ENCODE measurements at regions not wholly inside any gene's neighbourhood (a gene's known extent, or its start where the extent isn't known, plus 50 kb on each side); places are given as distances from the start of the nearest gene placed in this dataset.

- ChIA-PET POLR2A (no interaction called here), CTCF (interaction anchor here (1.2 kb wide), 1 partner anchor 8 kb away, joined by 3 read pairs; no protein-coding TSS in a partner anchor)
- no peak overlapping the region for H3K27ac Mint-ChIP-seq
- 55% methylated on average over 2 of the region's 4 CpGs for WGBS (ENCODE audit: insufficient coverage)
- DNase-seq (no peak), ATAC-seq (ENCODE audit: low read depth) (no peak)
- no peak overlapping the region for H3K4me3 Mint-ChIP-seq
- H3K9ac ChIP-seq (ENCODE audit: low read length) = no peak overlapping the region
- H3K4me3 ChIP-seq (ENCODE audit: control extremely low read depth in 1 of 5, extremely low read depth in 1 of 5, insufficient read depth in 1 of 5, low read depth in 2 of 5, low read length in 4 of 5) = no peak overlapping the region
- H3K9me3 Mint-ChIP-seq (ENCODE audit: insufficient read depth) = no peaks in the 10 kb centered on the region
- peaks cover 0 to 9% of the 10 kb centered on the region in 2 donors for H3K4me1 ChIP-seq (ENCODE audit: control insufficient read depth in 2 of 2, insufficient read depth in 2 of 2, low read length in 2 of 2)
- TF ChIP-seq EZH2 (IDR thresholded peaks at IDR 0.05; ENCODE audit: borderline replicate concordance, insufficient read depth, low read depth, low read length, poor library complexity, severe bottlenecking) (no peak), CTCF (IDR thresholded peaks at IDR 0.05) (no peak)
- no peaks in the 10 kb centered on the region for H4K20me1 ChIP-seq (ENCODE audit: control insufficient read depth, insufficient read depth, low read length, poor library complexity, severe bottlenecking)
- H3K27me3 Mint-ChIP-seq = no peaks in the 10 kb centered on the region
- H2AFZ ChIP-seq (ENCODE audit: insufficient read depth, low read depth, low read length, poor library complexity, severe bottlenecking) = no peak overlapping the region
- H3K27ac ChIP-seq (ENCODE audit: low read length in 2 of 2) = no peak overlapping the region
- no peaks in the 10 kb centered on the region for H3K79me2 ChIP-seq (ENCODE audit: control insufficient read depth, insufficient read depth, low read length)
- intact Hi-C loops (cut with micrococcal nuclease) = no loop called here
- no peak overlapping the region for H3K4me2 ChIP-seq (replicated peaks; ENCODE audit: low read depth, low read length, poor library complexity, severe bottlenecking)
- H3K36me3 ChIP-seq (replicated peaks in 1 of 2; ENCODE audit: control extremely low read depth in 1 of 2, control insufficient read depth in 1 of 2, extremely low read depth in 1 of 2, insufficient read depth in 2 of 2, low read length in 1 of 2) = no peaks in the 10 kb centered on the region
- H3K27me3 ChIP-seq (replicated peaks in 1 of 4; ENCODE audit: control extremely low read depth in 1 of 4, control insufficient read depth in 3 of 4, insufficient read depth in 4 of 4, low read length in 3 of 4) = no peaks in the 10 kb centered on the region
- peaks cover under 1% of the 10 kb centered on the region for H3K4me1 Mint-ChIP-seq
- peaks cover 0 to 10% (median 0%) of the 10 kb centered on the region in 3 donors for H3K9me3 ChIP-seq (ENCODE audit: control extremely low read depth in 1 of 3, control insufficient read depth in 2 of 3, insufficient read depth in 1 of 3, low read length in 2 of 3)
Measured at GRCh38 chr10:107548301-107548700, 383.8 kb upstream of the SORCS1 start.

GRCh38 chr10:107546986-107547385, 382.5 kb upstream of the SORCS1 start:
- no peaks in the 10 kb centered on the region for H3K79me2 ChIP-seq (ENCODE audit: control insufficient read depth, insufficient read depth, low read length)
- ChIA-PET POLR2A (no interaction called here), CTCF (no interaction called here)
- no peaks in the 10 kb centered on the region for H3K27me3 ChIP-seq (replicated peaks in 1 of 4; ENCODE audit: control extremely low read depth in 1 of 4, control insufficient read depth in 3 of 4, insufficient read depth in 4 of 4, low read length in 3 of 4)
- peaks cover 0 to 10% (median 0%) of the 10 kb centered on the region in 3 donors for H3K9me3 ChIP-seq (ENCODE audit: control extremely low read depth in 1 of 3, control insufficient read depth in 2 of 3, insufficient read depth in 1 of 3, low read length in 2 of 3)
- no peaks in the 10 kb centered on the region for H3K36me3 ChIP-seq (replicated peaks in 1 of 2; ENCODE audit: control extremely low read depth in 1 of 2, control insufficient read depth in 1 of 2, extremely low read depth in 1 of 2, insufficient read depth in 2 of 2, low read length in 1 of 2)
- ATAC-seq (ENCODE audit: low read depth) = no peak
- H4K20me1 ChIP-seq (ENCODE audit: control insufficient read depth, insufficient read depth, low read length, poor library complexity, severe bottlenecking) = no peaks in the 10 kb centered on the region
- Mint-ChIP-seq H3K4me3 (no peak overlapping the region), H3K27me3 (no peaks in the 10 kb centered on the region), H3K4me1 (no peaks in the 10 kb centered on the region), H3K9me3 (ENCODE audit: insufficient read depth) (no peaks in the 10 kb centered on the region), H3K27ac (no peak overlapping the region)
- TF ChIP-seq EZH2 (IDR thresholded peaks at IDR 0.05; ENCODE audit: borderline replicate concordance, insufficient read depth, low read depth, low read length, poor library complexity, severe bottlenecking) (no peak), CTCF (IDR thresholded peaks at IDR 0.05) (no peak)
- intact Hi-C loops (cut with micrococcal nuclease) = no loop called here
- H3K4me1 ChIP-seq (ENCODE audit: control insufficient read depth in 2 of 2, insufficient read depth in 2 of 2, low read length in 2 of 2) = peaks cover 0 to 3% of the 10 kb centered on the region in 2 donors
- no peak overlapping the region for H2AFZ ChIP-seq (ENCODE audit: insufficient read depth, low read depth, low read length, poor library complexity, severe bottlenecking)
- DNase-seq = no peak
- WGBS (ENCODE audit: insufficient coverage) = 92% methylated on average over 2 of the region's 5 CpGs
- no peak overlapping the region for H3K27ac ChIP-seq (ENCODE audit: low read length in 2 of 2)
- H3K4me3 ChIP-seq (ENCODE audit: control extremely low read depth in 1 of 5, extremely low read depth in 1 of 5, insufficient read depth in 1 of 5, low read depth in 2 of 5, low read length in 4 of 5) = no peak overlapping the region
- H3K4me2 ChIP-seq (replicated peaks; ENCODE audit: low read depth, low read length, poor library complexity, severe bottlenecking) = no peak overlapping the region
- H3K9ac ChIP-seq (ENCODE audit: low read length) = no peak overlapping the region

Data from B cell (primary cell).